NCI-H146 treated with DMSO at 0.1 percent for 48 hours (cell line): ENCODE measurements at regions not wholly inside any gene's neighbourhood (a gene's known extent, or its start where the extent isn't known, plus 50 kb on each side); places are given as distances from the start of the nearest gene placed in this dataset.

Source experiments
- DNase-seq: peaks from one replicate; lab custom pipeline; 2025; ENCODE audit not compliant: unreplicated experiment; lab: John Stamatoyannopoulos, UW

DNA sequence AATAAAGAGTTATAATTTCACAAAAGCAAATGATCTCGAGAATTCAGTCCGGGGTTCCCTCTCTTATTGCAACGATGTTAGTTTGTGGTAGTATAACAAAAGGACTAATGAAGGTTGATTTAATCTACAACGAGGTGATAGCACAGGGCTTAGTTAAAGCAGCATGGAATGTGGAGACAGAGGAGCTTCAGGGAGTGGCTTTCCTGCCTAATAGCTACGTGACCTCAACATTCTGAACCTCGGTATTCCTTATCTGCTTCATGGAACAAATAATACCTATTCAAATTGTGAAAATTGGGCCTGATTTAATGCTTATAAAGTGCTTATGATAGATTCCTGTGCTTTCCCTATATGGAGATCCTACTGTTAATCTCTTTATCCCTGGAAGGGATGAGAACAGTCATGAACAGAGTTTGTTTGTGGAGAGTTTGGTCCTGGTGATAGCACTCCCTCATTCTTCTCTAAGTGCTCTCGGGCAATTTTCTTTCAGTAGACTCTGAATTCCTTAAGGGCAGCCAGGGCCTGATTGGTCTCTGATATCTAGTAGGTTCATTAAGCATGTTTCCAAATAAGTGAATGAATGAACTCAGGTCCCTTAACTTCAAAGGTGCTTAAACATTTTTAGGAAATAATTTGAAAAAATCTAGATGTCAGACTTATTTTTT lies 104.1 kb upstream of the TUT7 start:
- no peak for DNase-seq

DNA sequence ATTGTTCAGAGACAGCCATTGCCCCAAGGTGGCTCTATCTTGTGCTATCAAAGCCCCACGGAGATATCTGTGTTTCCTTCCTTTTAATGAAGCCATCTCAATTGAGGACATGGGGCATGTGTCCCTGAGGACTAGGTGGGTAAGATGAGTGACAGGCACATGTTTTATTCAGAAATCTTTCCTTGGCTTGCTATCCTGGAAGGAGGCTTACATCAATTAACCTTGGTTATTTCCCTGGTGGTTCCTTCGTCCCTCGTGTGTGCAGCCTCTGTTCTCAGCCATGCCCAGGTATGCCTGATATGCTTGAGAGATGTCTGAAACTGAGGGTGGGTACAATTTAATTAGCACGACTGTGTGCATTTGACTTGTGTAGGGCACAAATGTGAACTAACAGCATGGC lies 102.2 kb upstream of the TUT7 start:
- DNase-seq, result no peak

DNA sequence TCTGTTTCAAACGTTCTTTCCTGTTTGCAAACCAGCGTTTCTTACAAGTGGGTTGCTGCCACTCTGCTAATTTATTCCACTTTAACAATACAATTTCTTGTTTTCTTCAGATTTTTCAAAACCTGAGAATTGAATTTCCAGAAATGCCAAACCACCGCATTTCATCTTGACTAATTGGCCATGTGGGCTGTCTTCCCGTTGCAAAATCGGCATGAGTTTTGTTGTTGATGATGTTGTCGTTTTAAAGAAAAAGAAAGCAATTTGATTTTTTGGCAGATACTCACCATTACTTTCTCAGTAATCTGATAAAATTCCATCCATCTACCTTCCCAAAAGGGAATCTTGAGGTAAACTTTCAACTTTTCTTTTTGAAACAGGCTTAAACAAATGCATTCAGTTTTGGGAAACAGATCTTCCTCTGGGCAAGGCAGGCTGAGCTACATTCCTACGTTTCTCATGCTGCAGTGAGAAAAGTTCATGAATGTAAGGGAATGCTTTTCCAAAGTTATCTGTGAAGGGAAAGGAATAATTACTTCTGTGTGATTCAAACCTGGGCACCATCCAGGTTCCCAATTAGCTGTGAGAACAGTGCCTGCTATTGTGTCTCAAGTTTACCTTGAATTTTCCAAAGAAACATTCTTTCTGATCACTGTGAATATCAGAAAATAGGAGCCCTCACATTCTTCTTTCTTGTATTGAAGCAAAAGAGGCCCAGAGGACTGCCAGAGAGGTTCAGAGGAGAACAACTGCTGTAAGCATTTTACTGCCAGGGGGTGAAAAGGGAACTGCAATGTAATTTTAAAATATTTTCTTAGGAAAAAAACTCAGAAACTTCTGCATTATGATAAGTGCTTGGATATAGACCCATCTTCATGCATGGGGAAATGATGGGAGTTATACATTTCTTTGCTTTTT lies 100.7 kb upstream of the TUT7 start:
- DNase-seq, result no peak

DNA sequence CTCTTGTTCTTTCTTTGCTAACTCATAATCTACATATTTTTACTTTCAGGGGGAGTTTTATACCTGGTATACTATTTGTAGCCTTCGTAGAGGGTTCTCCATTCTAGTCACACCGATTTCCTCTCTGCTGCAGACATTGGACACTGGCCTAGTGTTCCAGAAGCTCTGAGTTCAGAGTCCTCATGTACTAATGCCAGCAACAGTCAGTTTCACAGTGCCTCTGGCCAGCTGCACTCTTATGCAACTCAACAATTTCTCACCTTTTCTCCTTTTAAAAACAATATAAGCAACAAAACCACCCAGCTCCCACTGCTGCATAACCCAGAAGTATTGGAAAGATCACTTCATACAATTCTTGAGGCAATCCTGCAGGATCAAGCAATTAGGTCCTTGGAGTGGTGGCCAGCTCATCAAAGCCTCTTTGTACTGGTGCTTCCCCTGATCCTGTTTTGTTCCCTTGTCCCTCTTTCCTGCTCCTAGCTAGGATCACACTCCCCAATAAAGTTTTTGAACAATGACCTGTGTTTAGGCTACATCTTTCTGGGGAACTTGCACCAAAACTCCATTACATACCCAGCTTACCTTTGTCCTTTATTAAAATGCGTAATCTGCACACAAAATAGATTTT lies 98.1 kb upstream of the TUT7 start:
- DNase-seq, result no peak

DNA sequence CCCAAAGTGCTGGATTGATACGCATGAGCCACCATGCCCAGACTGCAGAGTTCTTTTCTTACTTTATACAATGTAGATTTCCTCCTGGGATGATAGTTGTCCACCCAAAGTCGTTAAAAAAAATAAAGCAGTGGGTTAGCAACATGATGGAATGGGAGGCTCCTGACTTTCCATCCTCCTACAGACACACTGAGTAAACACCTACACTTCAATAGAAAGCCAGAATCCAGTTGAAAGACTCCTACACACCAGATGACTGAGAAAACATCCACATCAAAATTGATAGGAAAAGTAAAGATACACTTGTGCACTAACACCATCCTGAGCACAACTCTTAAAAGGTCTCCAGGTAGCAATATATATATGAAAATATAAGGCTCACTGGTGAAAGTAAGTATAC lies 95.0 kb upstream of the TUT7 start:
- no peak for DNase-seq

DNA sequence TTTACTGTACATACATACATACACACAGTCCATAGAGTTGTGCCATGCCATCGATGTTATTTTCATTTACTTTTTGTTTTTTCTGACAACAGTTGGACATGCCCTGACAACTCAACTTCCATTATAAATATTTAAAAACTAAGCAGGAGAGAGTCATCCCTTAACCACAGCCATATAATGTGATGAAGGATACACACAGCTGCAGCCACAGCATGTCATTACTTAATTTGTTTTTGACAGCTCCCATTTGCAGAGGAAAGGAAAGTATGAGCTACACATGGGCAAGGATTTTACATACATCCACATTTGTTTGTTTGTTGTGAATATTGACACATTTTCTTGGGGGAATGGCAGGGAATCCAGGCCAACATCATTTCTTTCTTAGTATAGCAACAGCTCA lies 91.5 kb upstream of the TUT7 start:
- DNase-seq, result no peak

DNA sequence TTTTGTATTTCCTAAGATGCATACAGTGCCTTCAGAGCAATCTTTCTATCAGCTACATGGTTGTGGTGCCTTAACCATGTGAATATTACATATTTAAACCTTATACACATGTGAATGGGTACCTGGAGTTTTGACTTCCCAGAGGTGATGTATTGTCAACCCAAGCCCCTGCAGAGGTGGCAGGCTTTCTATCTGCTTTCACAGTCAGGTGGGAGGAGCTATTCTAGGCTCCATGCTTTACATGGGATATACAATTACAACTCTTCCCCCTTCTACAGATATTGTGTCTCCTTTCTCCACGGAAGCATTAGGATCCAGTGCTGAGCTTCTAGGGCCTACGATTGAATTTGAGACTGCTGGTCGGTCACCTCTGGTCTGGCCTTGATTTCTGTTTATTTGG lies 89.8 kb upstream of the TUT7 start:
- no peak for DNase-seq

DNA sequence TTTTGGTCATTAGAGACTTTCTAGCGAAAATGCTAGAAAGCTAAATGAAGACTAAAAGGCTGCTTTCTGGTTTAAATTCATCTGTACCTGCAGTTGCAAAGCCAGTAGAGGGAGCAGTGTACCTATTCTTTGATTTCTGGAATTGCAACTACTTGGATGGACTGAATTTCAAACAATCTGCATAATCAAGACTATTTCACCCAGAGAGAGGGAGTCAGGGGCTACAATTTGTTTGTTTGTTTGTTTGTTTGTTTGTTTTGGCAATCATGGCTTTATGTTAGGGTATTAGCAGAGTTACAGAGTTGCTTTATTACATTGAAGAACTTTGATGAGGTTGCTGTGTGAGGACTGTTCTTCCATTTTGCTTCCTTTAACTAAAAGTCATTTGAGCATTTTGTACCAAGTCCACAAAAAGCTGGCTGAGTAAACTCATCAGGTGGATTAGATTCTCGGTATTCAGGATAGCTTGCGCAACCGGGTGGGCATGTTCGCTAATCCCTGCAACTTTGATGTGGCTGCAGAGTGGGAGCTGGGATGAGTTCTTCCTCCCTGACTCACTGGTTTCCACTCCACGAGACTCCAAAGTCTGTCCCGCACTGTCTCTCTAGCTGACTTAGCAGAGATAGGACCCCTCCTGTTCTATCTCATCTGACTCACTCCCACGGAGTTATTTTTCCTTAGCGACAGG lies 80.0 kb upstream of the TUT7 start:
- no peak for DNase-seq

DNA sequence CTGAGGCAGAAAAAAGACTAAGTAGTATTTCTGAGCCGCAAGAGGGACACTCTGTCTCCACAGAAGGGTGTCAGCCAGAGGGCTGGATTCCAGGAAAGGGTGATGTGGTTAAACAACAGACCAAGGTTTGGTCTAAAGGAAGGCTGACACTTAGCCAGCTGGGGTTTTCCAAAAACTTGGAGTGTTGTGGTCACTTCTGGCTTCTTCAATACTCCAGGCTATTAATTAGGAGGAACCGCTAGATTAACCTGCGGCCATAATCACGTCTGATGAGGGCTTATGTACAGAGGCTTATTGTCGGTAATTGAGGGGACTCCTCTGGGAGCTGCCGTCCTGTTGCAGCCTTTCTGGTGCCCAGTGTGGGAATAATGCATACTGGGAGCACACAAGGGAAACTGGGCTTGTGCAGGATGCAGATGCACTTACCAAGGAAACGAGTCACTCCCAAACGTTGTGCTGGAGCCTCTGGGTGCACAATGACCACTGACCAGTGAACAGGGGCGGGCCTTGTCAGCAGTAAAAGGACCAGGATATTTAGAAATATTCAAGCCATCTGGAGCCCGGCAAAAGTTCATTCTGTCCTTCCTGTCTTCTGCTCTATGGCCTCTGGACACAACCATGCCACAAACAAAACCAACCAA lies 70.2 kb upstream of the TUT7 start:
- DNase-seq, result no peak

DNA sequence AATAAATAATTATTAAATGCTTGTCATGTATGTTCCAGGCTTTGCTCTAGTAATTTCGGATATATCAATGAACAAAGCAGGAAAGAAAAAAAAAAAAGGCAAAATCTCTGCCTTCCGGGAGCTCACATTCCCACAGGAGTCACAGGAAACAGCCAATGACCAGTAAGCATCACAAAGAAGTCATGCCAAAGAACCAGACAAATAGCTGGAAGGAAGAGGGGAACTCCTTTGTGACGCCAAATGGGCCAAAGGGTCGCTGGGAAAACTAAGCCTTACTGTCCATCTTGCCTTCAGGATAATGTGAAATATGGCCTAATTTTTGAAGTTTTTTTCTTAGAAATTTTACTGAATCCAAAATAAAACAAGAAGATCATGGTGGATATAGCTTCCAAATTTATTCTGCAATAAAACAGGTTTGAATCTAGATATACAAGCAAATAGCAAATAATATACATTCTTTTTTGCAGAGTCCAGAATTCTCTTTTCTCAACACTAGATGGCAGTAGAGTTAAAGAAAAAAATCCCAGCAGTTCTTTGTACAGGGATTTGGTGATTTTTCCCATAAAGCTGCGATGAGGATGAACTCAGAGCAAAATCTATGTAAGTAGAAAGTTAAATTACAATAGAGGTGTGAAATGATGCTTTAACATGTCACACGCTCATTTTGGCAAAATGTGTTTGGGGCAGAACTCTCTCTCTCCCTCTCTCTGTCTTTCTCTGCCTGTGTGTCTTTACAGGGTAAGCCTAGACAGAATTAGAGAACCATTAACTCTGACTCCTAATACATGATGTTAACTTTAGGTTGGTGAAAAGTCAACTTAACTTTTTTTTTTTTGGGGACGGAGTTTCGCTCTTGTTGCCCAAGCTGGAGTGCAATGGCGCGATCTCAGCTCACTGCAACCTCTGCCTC lies 60.0 kb upstream of the TUT7 start:
- DNase-seq, result peak; percentile 2

DNA sequence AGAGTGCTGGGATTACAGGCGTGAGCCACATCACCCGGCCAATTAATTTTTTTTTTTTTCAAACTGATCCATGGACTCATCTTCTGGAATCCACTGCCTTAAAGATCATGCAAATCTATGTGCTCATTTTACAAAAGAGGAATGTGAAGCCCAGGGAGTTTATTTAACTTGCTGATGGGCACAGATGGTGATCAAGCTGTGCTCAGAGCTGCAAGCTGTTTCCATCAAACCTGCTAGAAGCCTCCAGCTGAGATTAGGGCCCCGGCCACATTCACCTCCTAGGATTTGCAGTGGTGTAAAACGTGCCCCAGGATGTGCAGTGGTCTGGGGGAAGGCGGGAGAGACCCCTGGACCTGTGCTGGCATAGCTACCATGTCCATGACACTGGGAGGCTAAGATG lies 56.1 kb upstream of the TUT7 start:
- DNase-seq, result no peak

DNA sequence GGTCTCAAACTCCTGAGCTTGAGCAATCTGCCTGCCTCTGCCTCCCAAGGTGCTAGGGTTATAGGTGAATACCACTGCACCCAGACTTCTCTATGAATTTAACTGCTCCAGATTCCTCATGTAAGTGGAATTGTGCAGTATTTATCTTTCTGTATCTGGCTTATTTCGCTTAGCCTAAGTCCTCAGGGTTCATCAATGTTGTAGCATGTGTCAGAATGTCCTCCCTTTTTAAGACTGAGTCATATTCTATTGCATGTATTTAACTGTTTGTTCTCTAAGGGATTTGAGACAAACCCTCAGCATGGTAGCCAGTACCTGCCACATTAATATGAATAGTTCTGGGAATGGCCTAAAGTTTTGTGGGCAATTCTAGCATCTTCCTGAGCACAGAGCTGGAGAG lies 53.9 kb upstream of the TUT7 start:
- no peak for DNase-seq

DNA sequence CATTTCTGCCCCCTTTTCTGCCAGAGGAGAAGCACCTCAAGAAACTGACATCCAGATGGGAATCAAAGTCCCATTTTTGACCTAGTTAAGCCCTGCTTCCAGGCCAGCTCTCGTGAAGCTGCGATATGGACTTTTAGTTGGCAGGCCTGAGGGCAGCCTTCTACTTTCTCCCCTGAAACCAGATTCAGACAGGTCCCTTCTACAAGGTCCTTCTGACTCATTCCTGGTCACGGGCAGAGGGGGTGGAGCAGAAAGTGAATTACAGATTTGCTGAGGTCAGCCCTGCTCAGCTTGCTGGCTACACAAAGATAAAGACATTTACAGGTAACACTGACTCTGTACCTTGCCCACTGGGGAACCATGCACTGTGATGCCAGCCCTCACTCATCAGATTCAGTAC lies 52.8 kb upstream of the TUT7 start:
- no peak for DNase-seq

DNA sequence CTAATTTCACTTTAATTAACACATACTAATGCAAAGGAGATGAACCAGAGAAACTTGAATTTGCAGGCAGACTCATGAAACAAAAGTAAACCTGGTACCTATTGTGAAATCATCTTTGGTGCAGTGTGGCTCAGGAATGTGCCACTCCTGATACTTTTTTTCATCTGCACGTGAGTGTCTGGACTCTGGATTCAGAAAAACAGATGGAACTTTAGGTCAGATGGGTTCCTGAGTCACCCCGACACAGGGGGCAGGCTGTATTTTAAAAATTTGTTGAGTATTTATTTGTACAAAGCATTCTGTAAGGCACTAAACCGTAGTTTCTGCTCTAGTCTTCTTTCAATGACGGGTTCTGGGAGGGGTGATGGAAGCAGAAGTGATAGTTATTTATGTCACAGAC lies 52.2 kb upstream of the TUT7 start:
- no peak for DNase-seq

DNA sequence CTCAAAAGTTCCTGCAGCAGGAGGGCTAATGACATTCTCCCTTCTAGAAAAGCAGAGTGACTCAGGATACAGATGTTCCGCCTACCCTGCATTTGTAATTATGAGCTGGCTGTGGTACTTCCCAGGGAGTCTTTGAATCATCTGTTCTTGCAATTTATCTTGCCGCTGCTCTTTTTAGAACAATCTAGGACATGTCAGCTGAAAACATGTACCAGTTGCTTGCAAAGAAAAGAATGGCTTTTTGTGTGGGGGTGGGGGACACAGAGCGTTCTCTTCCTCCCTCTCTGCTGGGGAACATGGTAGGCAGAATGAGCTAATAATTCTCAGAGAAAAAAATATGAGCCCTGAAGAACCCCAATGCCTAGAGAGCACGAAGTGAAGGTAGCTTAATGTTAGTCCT lies 51.7 kb upstream of the TUT7 start:
- DNase-seq, result no peak

DNA sequence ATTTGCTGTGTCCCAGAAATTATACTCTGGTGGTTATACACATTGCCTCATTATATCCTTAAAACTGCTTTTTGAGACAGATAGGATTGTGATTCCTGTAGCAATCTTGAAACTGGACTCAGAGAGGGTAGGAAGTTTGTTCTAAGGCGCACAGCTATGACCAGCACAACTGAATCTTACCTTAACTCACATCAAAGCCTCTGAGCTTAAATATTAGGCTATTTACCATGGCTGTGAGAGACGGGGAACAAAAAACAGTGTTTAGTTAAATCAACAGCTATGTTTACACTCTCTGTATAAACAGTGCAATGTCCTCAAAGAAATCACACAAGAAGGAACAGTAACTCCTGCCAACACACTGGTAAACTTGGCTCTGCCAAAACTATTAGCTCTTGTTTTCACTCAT lies 50.9 kb upstream of the TUT7 start:
- no peak for DNase-seq
